ENCODE measurements at regions not wholly inside any gene's neighbourhood (a gene's known extent, or its start where the extent isn't known, plus 50 kb on each side); places are given as distances from the start of the nearest gene placed in this dataset.

GRCh38 chr3:193983846-193984818, 151.8 kb upstream of the HES1 start:
- no peak for TF ChIP-seq CTCF (IDR thresholded peaks at IDR 0.05; ENCODE audit: low read depth, low read length, missing input control)
- no peak for TF ChIP-seq JUND (IDR thresholded peaks at IDR 0.05)
- no peak for TF ChIP-seq GABPA (IDR thresholded peaks at IDR 0.05 in 1 of 2, conservative IDR thresholded peaks at IDR 0.05 in 1 of 2)
- no peak for TF ChIP-seq TAF1 (conservative IDR thresholded peaks at IDR 0.05)
- TF ChIP-seq RAD21 (IDR thresholded peaks at IDR 0.05) = no peak
- TF ChIP-seq SP1 (IDR thresholded peaks at IDR 0.05) = no peak
- TF ChIP-seq REST (IDR thresholded peaks at IDR 0.05) = no peak
- TF ChIP-seq ATF3 (IDR thresholded peaks at IDR 0.05) = no peak
- peak; percentile 66 for TF ChIP-seq NR2F2 (IDR thresholded peaks at IDR 0.05)
- no peak for TF ChIP-seq YY1 (IDR thresholded peaks at IDR 0.05)

Data from liver (tissue), 3 donors.